Spleen (tissue), 11 donors: ENCODE measurements at regions not wholly inside any gene's neighbourhood (a gene's known extent, or its start where the extent isn't known, plus 50 kb on each side); places are given as distances from the start of the nearest gene placed in this dataset.

Source experiments
- DNase-seq: peaks from one replicate; pipeline ENCODE4 v3.0.0-alpha.2; 2020
- H3K27ac ChIP-seq, 8 donors: fragments of 200-600 bp; sonication (generic) in 7 of 8; 1 replicate in 4 of 8; 2 replicates in 4 of 8; pipeline versions ENCODE4 v1.5.0 to v1.8.0; 2016 to 2021; ENCODE audit warnings: inconsistent platforms in 4 of 8, mild to moderate bottlenecking in 4 of 8, moderate library complexity in 1 of 8
- H3K27me3 ChIP-seq, 7 donors: fragments of 200-600 bp; sonication (generic) in 6 of 7; replicated peaks in 1 of 7; 1 replicate in 4 of 7; 2 replicates in 3 of 7; pipeline versions ENCODE4 v1.5.0 to v1.8.0; 2016 to 2021; ENCODE audit warnings: inconsistent platforms in 3 of 7, mild to moderate bottlenecking in 1 of 7
- H3K36me3 ChIP-seq, 6 donors: fragments of 200-600 bp; sonication (generic) in 5 of 6; 1 replicate in 4 of 6; 2 replicates in 2 of 6; pipeline versions ENCODE4 v1.5.0 to v1.8.0; 2016 to 2021; ENCODE audit warnings: inconsistent platforms in 2 of 6
- H3K4me1 ChIP-seq, 6 donors: fragments of 200-600 bp; sonication (generic) in 5 of 6; 1 replicate in 3 of 6; 2 replicates in 3 of 6; pipeline versions ENCODE4 v1.5.0 to v1.8.0; 2016 to 2021; ENCODE audit warnings: inconsistent platforms in 3 of 6
- H3K4me3 ChIP-seq, 8 donors: fragments of 200-600 bp; sonication (generic) in 7 of 8; 1 replicate in 4 of 8; 2 replicates in 4 of 8; pipeline versions ENCODE4 v1.5.0 to v1.8.0; 2016 to 2021; ENCODE audit warnings: inconsistent platforms in 4 of 8, mild to moderate bottlenecking in 4 of 8, moderate library complexity in 2 of 8
- H3K9me3 ChIP-seq, 8 donors: fragments of 200-600 bp; sonication (generic) in 7 of 8; 1 replicate in 4 of 8; 2 replicates in 4 of 8; pipeline versions ENCODE4 v1.5.0 to v1.8.0; 2016 to 2021; ENCODE audit warnings: inconsistent platforms in 4 of 8
- POLR2A ChIP-seq, 3 donors: fragments of 450-650 bp; IDR thresholded peaks; one replicate each; pipeline ENCODE4 v1.5.1; 2017; ENCODE audit warnings: antibody characterized with exemption in 3 of 3, mild to moderate bottlenecking in 1 of 3
- POLR2AphosphoS5 ChIP-seq, 3 donors: sonication (generic); formaldehyde crosslinking; IDR thresholded peaks; one replicate each; pipeline ENCODE4 v1.5.1; 2017; ENCODE audit warnings: antibody characterized with exemption in 3 of 3
- WGBS, 5 donors: extraction: QIAGEN DNeasy Blood & Tissue Kit in 3 of 5; methylation state at CpG; one replicate each; pipeline versions ENCODE4 v1.1.5 to v1.1.7; 2013 to 2018; 5-methylcytosine and 5-hydroxymethylcytosine counted together
- intact Hi-C: fragments of 100-400 bp; cut with DNase I; formaldehyde crosslinking; loops from one replicate; pipeline ENCODE4 v1.15.0; 2023; ENCODE audit warnings: low total_unique reads
- TF ChIP-seq, protein P1 (sequence below), 11 experiments: fragments of 200-600 bp in 7 of 11; fragments of 450-650 bp in 4 of 11; sonication (generic) in 4 of 11; IDR thresholded peaks in 8 of 11; conservative IDR thresholded peaks in 3 of 11; 1 replicate in 7 of 11; 2 replicates in 4 of 11; pipeline versions ENCODE4 v1.4.0 to v1.8.0; 2016 to 2021; ENCODE audit warnings: antibody characterized with exemption in 11 of 11, inconsistent platforms in 4 of 11, mild to moderate bottlenecking in 1 of 11
- donor health status: healthy with polysubstance abuse.
- donor health status: DM: no; HTN: no; CAD: no; lungs with moderate emphysema.
- donor health status: DM: no; HTN: no; CAD: no.
- donor health status: Bipolar disorder and iron deficiency.
- donor health status: healthy.
- donor health status: DM: no; HTN: no; CAD: no.
- donor health status: DM: yes; HTN: yes; CAD: no.

GRCh38 chr18:22337306-22337705, 80.4 kb downstream of the CTAGE1 start:
- Histone ChIP-seq H3K27ac (peak overlapping the region in 4 of 8 donors; percentile 18 to 51 (median 35)), H3K27me3 (no peaks in the 10 kb centered on the region), H3K9me3 (no peaks in the 10 kb centered on the region), H3K4me3 (no peak overlapping the region), H3K36me3 (no peaks in the 10 kb centered on the region), H3K4me1 (peaks cover 0 to 61% (median 27%) of the 10 kb centered on the region in 6 donors)
- DNase-seq, result no peak
- 40 to 58% (median 53%) methylated on average over 3 of the region's 3 CpGs for WGBS, 5 donors
- no peak for TF ChIP-seq POLR2A (IDR thresholded peaks at IDR 0.05)
- TF ChIP-seq, protein P1, sequence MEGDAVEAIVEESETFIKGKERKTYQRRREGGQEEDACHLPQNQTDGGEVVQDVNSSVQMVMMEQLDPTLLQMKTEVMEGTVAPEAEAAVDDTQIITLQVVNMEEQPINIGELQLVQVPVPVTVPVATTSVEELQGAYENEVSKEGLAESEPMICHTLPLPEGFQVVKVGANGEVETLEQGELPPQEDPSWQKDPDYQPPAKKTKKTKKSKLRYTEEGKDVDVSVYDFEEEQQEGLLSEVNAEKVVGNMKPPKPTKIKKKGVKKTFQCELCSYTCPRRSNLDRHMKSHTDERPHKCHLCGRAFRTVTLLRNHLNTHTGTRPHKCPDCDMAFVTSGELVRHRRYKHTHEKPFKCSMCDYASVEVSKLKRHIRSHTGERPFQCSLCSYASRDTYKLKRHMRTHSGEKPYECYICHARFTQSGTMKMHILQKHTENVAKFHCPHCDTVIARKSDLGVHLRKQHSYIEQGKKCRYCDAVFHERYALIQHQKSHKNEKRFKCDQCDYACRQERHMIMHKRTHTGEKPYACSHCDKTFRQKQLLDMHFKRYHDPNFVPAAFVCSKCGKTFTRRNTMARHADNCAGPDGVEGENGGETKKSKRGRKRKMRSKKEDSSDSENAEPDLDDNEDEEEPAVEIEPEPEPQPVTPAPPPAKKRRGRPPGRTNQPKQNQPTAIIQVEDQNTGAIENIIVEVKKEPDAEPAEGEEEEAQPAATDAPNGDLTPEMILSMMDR (IDR thresholded peaks at IDR 0.05 in 8 of 11, conservative IDR thresholded peaks at IDR 0.05 in 3 of 11), result no peak
- no peak for TF ChIP-seq POLR2AphosphoS5 (IDR thresholded peaks at IDR 0.05)
- intact Hi-C loops, result no loop called here

DNA sequence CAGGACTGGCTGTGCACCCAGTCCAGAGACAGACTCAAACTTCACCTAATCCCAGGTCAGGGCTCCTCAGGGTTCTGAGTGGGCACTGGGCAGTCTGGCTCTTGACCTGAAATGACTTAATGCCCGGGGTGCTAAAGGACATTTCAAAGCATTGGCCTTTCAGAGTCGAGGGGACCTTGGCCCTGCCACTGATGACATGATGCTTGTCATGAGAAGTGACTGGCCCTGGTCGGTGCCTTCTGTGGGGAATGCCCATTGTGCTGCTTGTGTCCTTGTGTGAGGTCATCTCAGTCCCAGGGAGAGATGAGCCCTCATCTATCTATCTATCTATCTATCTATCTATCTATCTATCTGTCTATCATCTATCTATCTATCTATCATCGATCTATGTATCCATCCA, 81.3 kb downstream of the CTAGE1 start:
- no peak for DNase-seq
- H3K36me3 ChIP-seq, result no peaks in the 10 kb centered on the region
- H3K27me3 ChIP-seq, result no peaks in the 10 kb centered on the region
- H3K4me3 ChIP-seq, result no peak overlapping the region
- TF ChIP-seq POLR2AphosphoS5 (IDR thresholded peaks at IDR 0.05) (no peak), POLR2A (IDR thresholded peaks at IDR 0.05) (no peak)
- TF ChIP-seq, protein P1 (IDR thresholded peaks at IDR 0.05 in 8 of 11, conservative IDR thresholded peaks at IDR 0.05 in 3 of 11), result no peak
- peak overlapping the region in 6 of 8 donors; percentile 40 to 76 (median 65) for H3K27ac ChIP-seq
- H3K4me1 ChIP-seq, result peaks cover 0 to 53% (median 26%) of the 10 kb centered on the region in 6 donors
- H3K9me3 ChIP-seq, result no peaks in the 10 kb centered on the region
- 68 to 80% (median 71%) methylated on average over 4 of the region's 4 CpGs for WGBS, 5 donors
- intact Hi-C loops, result no loop called here

GRCh38 chr18:22335731-22336198, 82.0 kb downstream of the CTAGE1 start:
- Histone ChIP-seq H3K9me3 (no peaks in the 10 kb centered on the region), H3K4me3 (no peak overlapping the region), H3K36me3 (no peaks in the 10 kb centered on the region), H3K27me3 (no peaks in the 10 kb centered on the region), H3K4me1 (peaks cover 0 to 48% (median 26%) of the 10 kb centered on the region in 6 donors), H3K27ac (peak overlapping the region; percentile 9 to 76 (median 56))
- DNase-seq, result no peak
- intact Hi-C loops, result no loop called here
- TF ChIP-seq, protein P1 (IDR thresholded peaks at IDR 0.05 in 8 of 11, conservative IDR thresholded peaks at IDR 0.05 in 3 of 11), result no peak
- TF ChIP-seq POLR2A (IDR thresholded peaks at IDR 0.05), result no peak
- TF ChIP-seq POLR2AphosphoS5 (IDR thresholded peaks at IDR 0.05), result peak in 2 of 3 donors; percentile 27 to 66
- 54 to 77% (median 59%) methylated on average over 13 to 15 of the region's 15 CpGs for WGBS, 5 donors

DNA sequence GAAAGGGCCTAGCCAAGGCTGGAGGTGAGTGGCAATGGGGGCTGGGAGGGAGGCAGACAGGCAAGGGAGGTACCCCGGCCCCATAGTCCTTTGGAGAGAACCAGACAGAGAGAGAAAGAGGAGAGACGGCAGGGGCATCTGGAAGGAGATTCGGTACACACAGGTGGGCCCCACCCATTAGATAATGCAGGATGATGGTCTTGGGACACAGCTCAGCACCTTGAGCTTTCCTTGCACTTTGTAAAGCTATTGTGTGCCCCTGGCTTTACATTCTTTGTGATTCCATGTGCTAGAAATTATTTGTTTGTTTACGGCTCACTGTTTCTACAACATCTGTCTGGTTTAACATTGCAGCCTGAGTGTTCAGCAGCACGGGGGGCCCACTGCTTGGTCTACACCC, 83.1 kb downstream of the CTAGE1 start:
- no peak for DNase-seq
- 84 to 95% (median 88%) methylated on average over 5 of the region's 5 CpGs for WGBS, 5 donors
- Histone ChIP-seq H3K9me3 (no peaks in the 10 kb centered on the region), H3K36me3 (no peaks in the 10 kb centered on the region), H3K4me1 (peaks cover 0 to 37% (median 26%) of the 10 kb centered on the region in 6 donors), H3K27me3 (no peaks in the 10 kb centered on the region), H3K4me3 (no peak overlapping the region), H3K27ac (no peak overlapping the region)
- TF ChIP-seq POLR2AphosphoS5 (IDR thresholded peaks at IDR 0.05), result no peak
- TF ChIP-seq, protein P1 (IDR thresholded peaks at IDR 0.05 in 8 of 11, conservative IDR thresholded peaks at IDR 0.05 in 3 of 11), result no peak
- no peak for TF ChIP-seq POLR2A (IDR thresholded peaks at IDR 0.05)
- intact Hi-C loops, result no loop called here
